SK-N-SH treated with all-trans-retinoic acid at 6 μM for 48 hours (cell line): ENCODE measurements at regions not wholly inside any gene's neighbourhood (a gene's known extent, or its start where the extent isn't known, plus 50 kb on each side); places are given as distances from the start of the nearest gene placed in this dataset.

Source experiments
- BACH2 ChIP-seq: fragments of 250-450 bp; sonication (Bioruptor Pico); IDR thresholded peaks from 2 replicates; pipeline ENCODE4 v1.9.0; 2021; ENCODE audit warnings: mild to moderate bottlenecking, borderline replicate concordance
- ESRRG ChIP-seq: fragments of 250-450 bp; sonication (Bioruptor Pico); IDR thresholded peaks from 2 replicates; pipeline ENCODE4 v1.6.1; 2021; ENCODE audit warnings: mild to moderate bottlenecking
- ISL1 ChIP-seq: fragments of 250-450 bp; sonication (Bioruptor Pico); IDR thresholded peaks from 2 replicates; pipeline ENCODE4 v2.1.2; 2022; ENCODE audit warnings: mild to moderate bottlenecking, moderate library complexity
- PPARA ChIP-seq: fragments of 250-450 bp; sonication (Bioruptor Pico); IDR thresholded peaks from 2 replicates; pipeline ENCODE4 v1.5.0; 2020; ENCODE audit warnings: mild to moderate bottlenecking, borderline replicate concordance
- SNAI2 ChIP-seq: fragments of 250-450 bp; sonication (Bioruptor Pico); IDR thresholded peaks from 2 replicates; pipeline ENCODE4 v1.5.0; 2020; ENCODE audit warnings: mild to moderate bottlenecking, moderate library complexity
- TOX ChIP-seq: fragments of 250-450 bp; sonication (Bioruptor Pico); IDR thresholded peaks from 2 replicates; pipeline ENCODE4 v1.8.0; 2021; ENCODE audit warnings: mild to moderate bottlenecking, moderate library complexity, borderline replicate concordance
- ZC3H10 ChIP-seq: fragments of 250-450 bp; sonication (Bioruptor Pico); IDR thresholded peaks from 2 replicates; pipeline ENCODE4 v1.5.1; 2021; ENCODE audit warnings: mild to moderate bottlenecking, moderate library complexity
- ZFP30 ChIP-seq: fragments of 450-650 bp; formaldehyde crosslinking; IDR thresholded peaks from 2 replicates; pipeline ENCODE4 v1.5.0; 2022; ENCODE audit warnings: mild to moderate bottlenecking, moderate library complexity
- ZNF565 ChIP-seq: fragments of 450-650 bp; formaldehyde crosslinking; conservative IDR thresholded peaks from 2 replicates; pipeline ENCODE4 v1.5.0; 2020; ENCODE audit warnings: low read depth, mild to moderate bottlenecking, moderate library complexity
- ZNF70 ChIP-seq: fragments of 450-650 bp; formaldehyde crosslinking; IDR thresholded peaks from 2 replicates; pipeline ENCODE4 v1.5.0; 2020; ENCODE audit warnings: mild to moderate bottlenecking, moderate library complexity
- ZNF8 ChIP-seq: fragments of 450-650 bp; formaldehyde crosslinking; IDR thresholded peaks from 2 replicates; pipeline ENCODE4 v1.5.0; 2020; ENCODE audit warnings: mild to moderate bottlenecking, moderate library complexity
- TF ChIP-seq, protein P1 (sequence below): fragments of 250-450 bp; sonication (Bioruptor Pico); IDR thresholded peaks from 2 replicates; pipeline ENCODE4 v1.5.1; 2020; ENCODE audit warnings: low read depth, mild to moderate bottlenecking, moderate library complexity
- TF ChIP-seq, protein P2 (sequence below): fragments of 250-450 bp; sonication (Bioruptor Pico); IDR thresholded peaks from 2 replicates; pipeline ENCODE4 v1.8.0; 2020; ENCODE audit warnings: mild to moderate bottlenecking, moderate library complexity, borderline replicate concordance
- TF ChIP-seq, protein P3 (sequence below): fragments of 250-450 bp; sonication (Bioruptor Pico); IDR thresholded peaks from 2 replicates; pipeline ENCODE4 v1.8.0; 2021; ENCODE audit warnings: low read depth, mild to moderate bottlenecking, moderate library complexity, borderline replicate concordance

DNA sequence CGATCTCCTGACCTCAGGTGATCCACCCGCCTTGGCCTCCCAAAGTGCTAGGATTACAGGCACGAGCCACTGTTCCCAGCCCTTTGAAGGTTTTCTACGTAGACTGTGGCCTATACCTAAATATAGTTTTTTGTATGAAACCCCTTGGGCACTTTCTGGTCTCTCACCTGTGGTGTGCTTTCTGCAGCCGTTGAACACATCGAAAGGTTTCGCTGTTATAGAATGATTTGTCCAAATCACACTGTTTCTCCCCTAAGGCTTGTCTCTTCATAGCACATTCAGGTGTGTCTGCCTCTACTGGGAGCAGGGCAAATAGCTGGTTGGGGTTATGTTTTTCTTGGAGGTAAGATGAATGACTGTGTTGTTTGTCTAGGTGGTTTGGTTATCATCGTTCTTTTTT, 597.9 kb downstream of the RNF144B start:
- TF ChIP-seq, protein P1, sequence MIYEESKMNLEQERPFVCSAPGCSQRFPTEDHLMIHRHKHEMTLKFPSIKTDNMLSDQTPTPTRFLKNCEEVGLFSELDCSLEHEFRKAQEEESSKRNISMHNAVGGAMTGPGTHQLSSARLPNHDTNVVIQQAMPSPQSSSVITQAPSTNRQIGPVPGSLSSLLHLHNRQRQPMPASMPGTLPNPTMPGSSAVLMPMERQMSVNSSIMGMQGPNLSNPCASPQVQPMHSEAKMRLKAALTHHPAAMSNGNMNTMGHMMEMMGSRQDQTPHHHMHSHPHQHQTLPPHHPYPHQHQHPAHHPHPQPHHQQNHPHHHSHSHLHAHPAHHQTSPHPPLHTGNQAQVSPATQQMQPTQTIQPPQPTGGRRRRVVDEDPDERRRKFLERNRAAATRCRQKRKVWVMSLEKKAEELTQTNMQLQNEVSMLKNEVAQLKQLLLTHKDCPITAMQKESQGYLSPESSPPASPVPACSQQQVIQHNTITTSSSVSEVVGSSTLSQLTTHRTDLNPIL (CRISPR knock-in tag): no peak
- no peak for TF ChIP-seq ZNF565
- no peak for TF ChIP-seq ZNF8
- TF ChIP-seq ESRRG (CRISPR knock-in tag): no peak
- no peak for TF ChIP-seq ZFP30
- no peak for TF ChIP-seq SNAI2
- no peak for TF ChIP-seq ZC3H10
- TF ChIP-seq ZNF70: no peak
- no peak for TF ChIP-seq BACH2
- TF ChIP-seq, protein P2, sequence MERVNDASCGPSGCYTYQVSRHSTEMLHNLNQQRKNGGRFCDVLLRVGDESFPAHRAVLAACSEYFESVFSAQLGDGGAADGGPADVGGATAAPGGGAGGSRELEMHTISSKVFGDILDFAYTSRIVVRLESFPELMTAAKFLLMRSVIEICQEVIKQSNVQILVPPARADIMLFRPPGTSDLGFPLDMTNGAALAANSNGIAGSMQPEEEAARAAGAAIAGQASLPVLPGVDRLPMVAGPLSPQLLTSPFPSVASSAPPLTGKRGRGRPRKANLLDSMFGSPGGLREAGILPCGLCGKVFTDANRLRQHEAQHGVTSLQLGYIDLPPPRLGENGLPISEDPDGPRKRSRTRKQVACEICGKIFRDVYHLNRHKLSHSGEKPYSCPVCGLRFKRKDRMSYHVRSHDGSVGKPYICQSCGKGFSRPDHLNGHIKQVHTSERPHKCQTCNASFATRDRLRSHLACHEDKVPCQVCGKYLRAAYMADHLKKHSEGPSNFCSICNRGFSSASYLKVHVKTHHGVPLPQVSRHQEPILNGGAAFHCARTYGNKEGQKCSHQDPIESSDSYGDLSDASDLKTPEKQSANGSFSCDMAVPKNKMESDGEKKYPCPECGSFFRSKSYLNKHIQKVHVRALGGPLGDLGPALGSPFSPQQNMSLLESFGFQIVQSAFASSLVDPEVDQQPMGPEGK (CRISPR knock-in tag): no peak
- TF ChIP-seq TOX (CRISPR knock-in tag): no peak
- TF ChIP-seq, protein P3, sequence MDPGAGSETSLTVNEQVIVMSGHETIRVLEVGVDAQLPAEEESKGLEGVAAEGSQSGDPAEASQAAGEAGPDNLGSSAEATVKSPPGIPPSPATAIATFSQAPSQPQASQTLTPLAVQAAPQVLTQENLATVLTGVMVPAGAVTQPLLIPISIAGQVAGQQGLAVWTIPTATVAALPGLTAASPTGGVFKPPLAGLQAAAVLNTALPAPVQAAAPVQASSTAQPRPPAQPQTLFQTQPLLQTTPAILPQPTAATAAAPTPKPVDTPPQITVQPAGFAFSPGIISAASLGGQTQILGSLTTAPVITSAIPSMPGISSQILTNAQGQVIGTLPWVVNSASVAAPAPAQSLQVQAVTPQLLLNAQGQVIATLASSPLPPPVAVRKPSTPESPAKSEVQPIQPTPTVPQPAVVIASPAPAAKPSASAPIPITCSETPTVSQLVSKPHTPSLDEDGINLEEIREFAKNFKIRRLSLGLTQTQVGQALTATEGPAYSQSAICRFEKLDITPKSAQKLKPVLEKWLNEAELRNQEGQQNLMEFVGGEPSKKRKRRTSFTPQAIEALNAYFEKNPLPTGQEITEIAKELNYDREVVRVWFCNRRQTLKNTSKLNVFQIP: no peak
- TF ChIP-seq ISL1 (CRISPR knock-in tag): no peak
- no peak for TF ChIP-seq PPARA (CRISPR knock-in tag)
